Ishikawa (cell line): ENCODE measurements at regions not wholly inside any gene's neighbourhood (a gene's known extent, or its start where the extent isn't known, plus 50 kb on each side); places are given as distances from the start of the nearest gene placed in this dataset.

Experiments
- CEBPB ChIP-seq: IDR thresholded peaks from 2 replicates; pipeline ENCODE4 v1.6.1; 2012
- CREB1 ChIP-seq: IDR thresholded peaks from 2 replicates; pipeline ENCODE4 v1.6.1; 2012; ENCODE audit warnings: low read depth
- EGR1 ChIP-seq: IDR thresholded peaks from 2 replicates; pipeline ENCODE4 v1.6.1; 2012
- EP300 ChIP-seq: IDR thresholded peaks from 2 replicates; pipeline ENCODE4 v1.6.1; 2012; ENCODE audit warnings: borderline replicate concordance
- FOXM1 ChIP-seq: IDR thresholded peaks from 2 replicates; pipeline ENCODE4 v1.6.1; 2012; ENCODE audit warnings: low read depth, borderline replicate concordance
- NFIC ChIP-seq: IDR thresholded peaks from 2 replicates; pipeline ENCODE4 v1.6.1; 2012
- RAD21 ChIP-seq: IDR thresholded peaks from 2 replicates; pipeline ENCODE4 v1.6.1; 2012; ENCODE audit warnings: low read depth
- TAF1 ChIP-seq: IDR thresholded peaks from 2 replicates; pipeline ENCODE4 v1.6.1; 2012; ENCODE audit warnings: low read depth, mild to moderate bottlenecking
- TCF12 ChIP-seq: IDR thresholded peaks from 2 replicates; pipeline ENCODE4 v1.6.1; 2012; ENCODE audit warnings: low read depth
- TEAD4 ChIP-seq: IDR thresholded peaks from 2 replicates; pipeline ENCODE4 v1.6.1; 2012
- USF1 ChIP-seq: IDR thresholded peaks from 2 replicates; pipeline ENCODE4 v1.6.1; 2012
- YY1 ChIP-seq: IDR thresholded peaks from 2 replicates; pipeline ENCODE4 v1.6.1; 2012; ENCODE audit warnings: low read depth
- ZBTB7A ChIP-seq: IDR thresholded peaks from 2 replicates; pipeline ENCODE4 v1.6.1; 2012; ENCODE audit warnings: low read depth
- TF ChIP-seq, protein P1 (sequence below): IDR thresholded peaks from 2 replicates; pipeline ENCODE4 v1.6.1; 2012; ENCODE audit warnings: low read depth, mild to moderate bottlenecking
- TF ChIP-seq, protein P2 (sequence below): IDR thresholded peaks from 2 replicates; pipeline ENCODE4 v1.6.1; 2012

DNA sequence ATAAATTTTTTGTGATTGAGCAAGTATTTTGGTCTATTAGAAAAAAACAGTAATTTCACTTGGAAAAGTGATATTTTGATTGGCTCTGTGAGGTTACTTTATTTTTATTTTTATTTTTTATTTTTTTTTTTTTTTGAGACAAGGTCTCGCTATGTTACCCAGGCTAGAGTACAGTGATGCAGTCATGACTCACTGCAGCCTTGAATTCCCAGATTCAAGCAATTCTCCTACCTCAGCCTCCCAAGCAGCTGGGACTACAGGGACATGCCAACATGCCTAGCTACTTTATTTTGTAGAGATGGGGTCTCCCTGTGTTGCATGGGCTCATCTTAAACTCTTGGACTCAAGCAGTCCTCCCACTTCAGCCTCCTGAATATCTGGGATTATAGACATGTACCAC is 60.9 kb upstream of the MGAT5 start:
- TF ChIP-seq YY1 (no peak), TEAD4 (no peak), FOXM1 (no peak), EP300 (no peak), RAD21 (no peak), CEBPB (no peak), USF1 (no peak), ZBTB7A (no peak), EGR1 (no peak), TAF1 (no peak)
- TF ChIP-seq, protein P1, sequence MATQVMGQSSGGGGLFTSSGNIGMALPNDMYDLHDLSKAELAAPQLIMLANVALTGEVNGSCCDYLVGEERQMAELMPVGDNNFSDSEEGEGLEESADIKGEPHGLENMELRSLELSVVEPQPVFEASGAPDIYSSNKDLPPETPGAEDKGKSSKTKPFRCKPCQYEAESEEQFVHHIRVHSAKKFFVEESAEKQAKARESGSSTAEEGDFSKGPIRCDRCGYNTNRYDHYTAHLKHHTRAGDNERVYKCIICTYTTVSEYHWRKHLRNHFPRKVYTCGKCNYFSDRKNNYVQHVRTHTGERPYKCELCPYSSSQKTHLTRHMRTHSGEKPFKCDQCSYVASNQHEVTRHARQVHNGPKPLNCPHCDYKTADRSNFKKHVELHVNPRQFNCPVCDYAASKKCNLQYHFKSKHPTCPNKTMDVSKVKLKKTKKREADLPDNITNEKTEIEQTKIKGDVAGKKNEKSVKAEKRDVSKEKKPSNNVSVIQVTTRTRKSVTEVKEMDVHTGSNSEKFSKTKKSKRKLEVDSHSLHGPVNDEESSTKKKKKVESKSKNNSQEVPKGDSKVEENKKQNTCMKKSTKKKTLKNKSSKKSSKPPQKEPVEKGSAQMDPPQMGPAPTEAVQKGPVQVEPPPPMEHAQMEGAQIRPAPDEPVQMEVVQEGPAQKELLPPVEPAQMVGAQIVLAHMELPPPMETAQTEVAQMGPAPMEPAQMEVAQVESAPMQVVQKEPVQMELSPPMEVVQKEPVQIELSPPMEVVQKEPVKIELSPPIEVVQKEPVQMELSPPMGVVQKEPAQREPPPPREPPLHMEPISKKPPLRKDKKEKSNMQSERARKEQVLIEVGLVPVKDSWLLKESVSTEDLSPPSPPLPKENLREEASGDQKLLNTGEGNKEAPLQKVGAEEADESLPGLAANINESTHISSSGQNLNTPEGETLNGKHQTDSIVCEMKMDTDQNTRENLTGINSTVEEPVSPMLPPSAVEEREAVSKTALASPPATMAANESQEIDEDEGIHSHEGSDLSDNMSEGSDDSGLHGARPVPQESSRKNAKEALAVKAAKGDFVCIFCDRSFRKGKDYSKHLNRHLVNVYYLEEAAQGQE: no peak
- TF ChIP-seq, protein P2, sequence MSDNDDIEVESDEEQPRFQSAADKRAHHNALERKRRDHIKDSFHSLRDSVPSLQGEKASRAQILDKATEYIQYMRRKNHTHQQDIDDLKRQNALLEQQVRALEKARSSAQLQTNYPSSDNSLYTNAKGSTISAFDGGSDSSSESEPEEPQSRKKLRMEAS: no peak

DNA sequence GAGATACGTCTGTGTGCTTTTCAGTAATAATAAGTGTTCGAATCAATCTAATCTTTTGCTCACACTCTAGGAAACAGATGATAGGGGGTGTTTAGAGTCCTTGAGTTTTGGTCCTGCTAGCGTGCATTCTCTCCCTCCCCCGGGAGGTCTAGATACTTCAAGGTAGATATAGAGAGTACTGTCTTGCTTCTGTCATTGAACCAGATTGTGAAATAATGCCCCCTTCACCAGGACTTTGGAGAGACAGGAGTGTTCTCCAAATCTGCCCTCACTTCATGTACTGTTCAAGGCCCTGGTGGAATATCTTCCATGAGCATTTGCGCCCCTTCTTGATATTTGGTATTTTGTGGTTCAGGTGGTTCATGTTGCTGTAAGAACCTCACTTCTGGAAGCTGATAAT is 59.4 kb upstream of the MGAT5 start:
- TF ChIP-seq TAF1 (no peak), CREB1 (no peak), FOXM1 (no peak), TEAD4 (no peak), TCF12 (no peak), USF1 (no peak), EP300 (no peak), ZBTB7A (no peak), YY1 (no peak)
- TF ChIP-seq, protein P2: no peak
- TF ChIP-seq, protein P1: no peak

- no peak for TF ChIP-seq TAF1
- TF ChIP-seq CREB1: no peak
- TF ChIP-seq ZBTB7A: no peak
- TF ChIP-seq EGR1: no peak
- TF ChIP-seq, protein P1: no peak
- no peak for TF ChIP-seq EP300
Observed at GRCh38 chr2:134195341-134195740, 58.5 kb upstream of the MGAT5 start.

DNA sequence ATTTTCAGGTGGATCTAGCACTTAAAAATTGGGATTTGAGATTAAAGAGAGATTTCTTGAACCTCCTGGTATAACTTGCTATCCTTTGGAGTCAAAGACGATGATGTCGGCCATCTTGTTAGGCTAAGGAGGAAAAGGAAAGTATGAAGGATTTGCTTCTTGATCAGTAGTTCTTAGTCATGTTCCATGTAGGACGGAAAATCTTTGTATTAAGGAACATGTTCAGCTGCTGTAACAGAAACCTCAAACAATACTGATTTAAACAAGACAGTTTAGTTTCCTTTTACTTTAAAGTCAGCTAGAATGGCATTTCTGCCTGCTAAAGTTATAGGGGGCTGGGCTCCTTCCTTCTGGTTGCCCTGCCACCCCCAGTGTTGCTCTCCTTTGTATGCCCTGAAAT is 56.4 kb upstream of the MGAT5 start:
- TF ChIP-seq EP300: no peak
- TF ChIP-seq TEAD4: no peak
- TF ChIP-seq CEBPB: no peak
- TF ChIP-seq, protein P2: no peak
- TF ChIP-seq TAF1: no peak
- TF ChIP-seq NFIC: no peak
- TF ChIP-seq, protein P1: no peak
- TF ChIP-seq ZBTB7A: no peak
- no peak for TF ChIP-seq FOXM1
- no peak for TF ChIP-seq CREB1
- no peak for TF ChIP-seq USF1
- no peak for TF ChIP-seq YY1
- TF ChIP-seq RAD21: no peak
- no peak for TF ChIP-seq TCF12
- no peak for TF ChIP-seq EGR1
